Kidney epithelial cell (primary cell): ENCODE measurements at regions not wholly inside any gene's neighbourhood (a gene's known extent, or its start where the extent isn't known, plus 50 kb on each side); places are given as distances from the start of the nearest gene placed in this dataset.

ENCODE experiments used
- DNase-seq: peaks from one replicate; pipeline ENCODE4 v3.0.0-alpha.2; 2010; ENCODE audit warnings: low read depth
- H3K27me3 ChIP-seq: 2 replicates; pipeline ENCODE4 v1.6.0; 2011; ENCODE audit warnings: low read length; ENCODE audit not compliant: control insufficient read depth, insufficient read depth
- H3K36me3 ChIP-seq: 2 replicates; pipeline ENCODE4 v1.5.1; 2011; ENCODE audit warnings: low read length; ENCODE audit not compliant: control insufficient read depth, insufficient read depth
- H3K4me3 ChIP-seq: 2 replicates; pipeline ENCODE4 v1.5.1; 2011; ENCODE audit warnings: low read depth, mild to moderate bottlenecking, control low read depth, low read length
- CTCF ChIP-seq: IDR thresholded peaks from 2 replicates; pipeline ENCODE4 v1.5.1; 2011; ENCODE audit warnings: mild to moderate bottlenecking, moderate library complexity, low read length, control low read depth, inconsistent platforms; ENCODE audit not compliant: insufficient read depth, poor library complexity, severe bottlenecking

GRCh38 chr3:69558912-69559311 is 173.0 kb upstream of the FRMD4B start:
- Histone ChIP-seq H3K4me3 (no peak overlapping the region), H3K36me3 (no peaks in the 10 kb centered on the region), H3K27me3 (no peaks in the 10 kb centered on the region)
- no peak for TF ChIP-seq CTCF
- DNase-seq, result no peak

- no peaks in the 10 kb centered on the region for H3K27me3 ChIP-seq
- no peak overlapping the region for H3K4me3 ChIP-seq
- no peaks in the 10 kb centered on the region for H3K36me3 ChIP-seq
- TF ChIP-seq CTCF, result no peak
- DNase-seq, result no peak
These were observed 168.7 kb upstream of the FRMD4B start for GRCh38 chr3:69554576-69554975.

GRCh38 chr3:69553888-69554287 is 168.0 kb upstream of the FRMD4B start:
- no peak for TF ChIP-seq CTCF

GRCh38 chr3:69547461-69547880 is 161.6 kb upstream of the FRMD4B start:
- no peaks in the 10 kb centered on the region for H3K27me3 ChIP-seq
- TF ChIP-seq CTCF, result no peak
- no peak overlapping the region for H3K4me3 ChIP-seq
- H3K36me3 ChIP-seq, result no peaks in the 10 kb centered on the region
- no peak for DNase-seq

More at GRCh38 chr3:69553888-69554287, 168.0 kb upstream of the FRMD4B start:
- H3K4me3 ChIP-seq, result no peak overlapping the region
- no peak for DNase-seq
- no peaks in the 10 kb centered on the region for H3K36me3 ChIP-seq
- H3K27me3 ChIP-seq, result no peaks in the 10 kb centered on the region

- DNase-seq, result no peak
- H3K4me3 ChIP-seq, result peak overlapping the region; percentile 58
- no peaks in the 10 kb centered on the region for H3K36me3 ChIP-seq
- no peak for TF ChIP-seq CTCF
- H3K27me3 ChIP-seq, result no peaks in the 10 kb centered on the region
These were observed 157.0 kb upstream of the FRMD4B start for GRCh38 chr3:69542805-69543429.
